ENCODE measurements at regions not wholly inside any gene's neighbourhood (a gene's known extent, or its start where the extent isn't known, plus 50 kb on each side); places are given as distances from the start of the nearest gene placed in this dataset.
A peak's percentile ranks its signal among the peaks of the same experiment; 100 is the strongest.

- TF ChIP-seq KIAA2018 (CRISPR knock-in tag; IDR thresholded peaks at IDR 0.05; ENCODE audit: borderline replicate concordance): no peak
- peak; percentile 17; the same call in 1 of the 2 replicates for TF ChIP-seq CREM (IDR thresholded peaks at IDR 0.05)
- no peak for TF ChIP-seq CREM (CRISPR knock-in tag; IDR thresholded peaks at IDR 0.05)
- TF ChIP-seq SOX5 (CRISPR knock-in tag; IDR thresholded peaks at IDR 0.05; ENCODE audit: borderline replicate concordance): 0 out of 2 replicates have a peak, but pooled peaks have one; percentile 21
- no peak for TF ChIP-seq ZNF382 (CRISPR knock-in tag; IDR thresholded peaks at IDR 0.05; ENCODE audit: borderline replicate concordance)
- 0 out of 2 replicates have a peak, but pooled peaks have one; percentile 25 for TF ChIP-seq ZGPAT (CRISPR knock-in tag; IDR thresholded peaks at IDR 0.05)
- TF ChIP-seq RARA (CRISPR knock-in tag; IDR thresholded peaks at IDR 0.05): peak; percentile 63
- TF ChIP-seq ARNT (IDR thresholded peaks at IDR 0.05): no peak
- no peak for TF ChIP-seq ELF4 (CRISPR knock-in tag; IDR thresholded peaks at IDR 0.05; ENCODE audit: borderline replicate concordance)
- TF ChIP-seq ZNF570 (CRISPR knock-in tag; IDR thresholded peaks at IDR 0.05; ENCODE audit: borderline replicate concordance): no peak
- TF ChIP-seq PHF21A (CRISPR knock-in tag; IDR thresholded peaks at IDR 0.05): no peak
- peak; percentile 45 for TF ChIP-seq HNF4A (CRISPR knock-in tag; IDR thresholded peaks at IDR 0.05)
- TF ChIP-seq SAP130 (CRISPR knock-in tag; IDR thresholded peaks at IDR 0.05; ENCODE audit: low read depth): no peak
- peak; percentile 88 for TF ChIP-seq MIXL1 (CRISPR knock-in tag; IDR thresholded peaks at IDR 0.05)
- TF ChIP-seq MLX (CRISPR knock-in tag; IDR thresholded peaks at IDR 0.05): no peak
- TF ChIP-seq HMG20A (CRISPR knock-in tag; IDR thresholded peaks at IDR 0.05; ENCODE audit: borderline replicate concordance): peak; percentile 28; the same call in 1 of the 2 replicates
- 0 out of 2 replicates have a peak, but pooled peaks have one; percentile 38 for TF ChIP-seq ATF2 (CRISPR knock-in tag; IDR thresholded peaks at IDR 0.05)
Observed at GRCh38 chr5:121691478-121691877, 160.2 kb upstream of the FTMT start (continued).
